ENCODE measurements at regions not wholly inside any gene's neighbourhood (a gene's known extent, or its start where the extent isn't known, plus 50 kb on each side); places are given as distances from the start of the nearest gene placed in this dataset.

DNA sequence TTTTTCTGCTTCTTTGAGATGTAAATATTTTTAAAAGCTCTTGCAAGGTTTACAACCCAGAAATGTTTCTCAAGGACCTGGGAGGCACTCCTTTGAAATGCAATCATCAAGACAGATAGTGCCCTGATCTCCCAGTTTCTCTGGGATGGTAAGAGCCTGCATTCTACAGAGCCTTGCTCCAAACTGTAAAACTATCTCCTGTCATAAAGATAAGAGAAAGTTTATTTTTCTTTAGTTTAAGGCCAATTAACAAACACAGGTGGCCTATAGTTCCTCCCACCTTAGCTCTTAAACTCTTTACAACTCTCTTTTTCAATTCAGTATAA, 1231.1 kb upstream of the NUDT12 start:
- TF ChIP-seq, protein P1, sequence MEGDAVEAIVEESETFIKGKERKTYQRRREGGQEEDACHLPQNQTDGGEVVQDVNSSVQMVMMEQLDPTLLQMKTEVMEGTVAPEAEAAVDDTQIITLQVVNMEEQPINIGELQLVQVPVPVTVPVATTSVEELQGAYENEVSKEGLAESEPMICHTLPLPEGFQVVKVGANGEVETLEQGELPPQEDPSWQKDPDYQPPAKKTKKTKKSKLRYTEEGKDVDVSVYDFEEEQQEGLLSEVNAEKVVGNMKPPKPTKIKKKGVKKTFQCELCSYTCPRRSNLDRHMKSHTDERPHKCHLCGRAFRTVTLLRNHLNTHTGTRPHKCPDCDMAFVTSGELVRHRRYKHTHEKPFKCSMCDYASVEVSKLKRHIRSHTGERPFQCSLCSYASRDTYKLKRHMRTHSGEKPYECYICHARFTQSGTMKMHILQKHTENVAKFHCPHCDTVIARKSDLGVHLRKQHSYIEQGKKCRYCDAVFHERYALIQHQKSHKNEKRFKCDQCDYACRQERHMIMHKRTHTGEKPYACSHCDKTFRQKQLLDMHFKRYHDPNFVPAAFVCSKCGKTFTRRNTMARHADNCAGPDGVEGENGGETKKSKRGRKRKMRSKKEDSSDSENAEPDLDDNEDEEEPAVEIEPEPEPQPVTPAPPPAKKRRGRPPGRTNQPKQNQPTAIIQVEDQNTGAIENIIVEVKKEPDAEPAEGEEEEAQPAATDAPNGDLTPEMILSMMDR (IDR thresholded peaks at IDR 0.05): no peak
- no peaks in the 10 kb centered on the region for H3K4me1 ChIP-seq
- no peaks in the 10 kb centered on the region for H3K9me3 ChIP-seq
- H3K27me3 ChIP-seq: no peaks in the 10 kb centered on the region
- DNase-seq (ENCODE audit: low spot score): no peak
- no peaks in the 10 kb centered on the region for H3K36me3 ChIP-seq
- no peak overlapping the region for H3K27ac ChIP-seq
- no peak overlapping the region for H3K4me3 ChIP-seq

DNA sequence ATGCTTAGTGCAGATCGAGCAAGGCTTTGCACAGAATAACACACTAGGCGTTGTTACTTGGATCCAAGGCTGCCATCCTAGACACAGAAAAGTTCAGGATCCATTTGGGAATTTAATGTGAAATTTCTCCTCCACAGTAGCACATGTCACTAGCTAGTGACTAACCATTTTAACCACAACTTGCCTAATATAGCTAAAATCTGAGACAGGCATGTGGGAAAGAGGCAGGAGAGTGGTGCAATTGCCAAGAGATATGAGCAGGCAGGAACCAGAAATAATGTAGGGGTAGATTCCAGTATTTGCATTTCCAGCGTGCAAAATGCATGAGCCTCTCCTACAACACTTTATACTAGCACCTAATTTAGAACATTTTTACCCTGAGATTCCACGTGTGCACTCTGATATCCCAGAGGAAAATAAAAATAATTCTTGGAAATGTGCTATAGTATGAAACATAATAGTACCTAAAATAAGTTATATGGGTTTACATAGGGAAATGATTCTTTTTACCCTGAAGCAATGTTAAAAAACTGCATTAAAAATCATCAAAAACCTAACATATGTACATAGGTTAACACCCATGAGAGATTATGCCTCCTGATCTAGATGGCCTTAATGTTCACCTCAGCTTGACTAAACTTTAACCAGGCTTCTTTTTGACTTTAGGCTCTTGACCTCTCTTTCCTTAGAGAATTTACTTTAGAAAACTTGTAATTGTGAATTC, 1230.6 kb upstream of the NUDT12 start:
- no peak for DNase-seq (ENCODE audit: low spot score)

DNA sequence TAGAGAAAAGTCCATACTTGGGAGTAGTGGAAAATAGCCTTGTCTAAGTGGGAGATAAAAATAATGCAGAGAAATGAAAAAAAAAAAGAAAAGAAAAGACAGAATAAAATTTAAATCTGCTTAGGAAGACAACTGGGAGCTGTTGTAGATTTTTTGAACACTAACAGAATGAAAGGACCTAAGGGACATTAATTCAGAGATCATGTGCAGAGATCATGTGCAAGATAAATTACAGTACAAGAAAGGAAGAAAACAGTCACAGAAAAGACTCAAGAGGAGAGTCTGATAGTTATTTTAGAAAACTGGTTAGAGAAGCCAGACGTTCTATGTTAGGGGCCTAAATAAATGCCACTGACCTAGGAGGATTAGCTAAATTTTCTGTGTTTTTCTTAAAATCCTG, 1226.8 kb upstream of the NUDT12 start:
- TF ChIP-seq, protein P1 (IDR thresholded peaks at IDR 0.05): no peak
- Histone ChIP-seq H3K4me1 (no peaks in the 10 kb centered on the region), H3K4me3 (no peak overlapping the region), H3K27ac (no peak overlapping the region), H3K36me3 (no peaks in the 10 kb centered on the region), H3K9me3 (peaks cover 0 to 7% of the 10 kb centered on the region in 2 donors), H3K27me3 (no peaks in the 10 kb centered on the region)
- DNase-seq (ENCODE audit: low spot score): no peak

More for the DNA sequence above, 1230.6 kb upstream of the NUDT12 start:
- TF ChIP-seq, protein P1 (IDR thresholded peaks at IDR 0.05): no peak
- H3K4me3 ChIP-seq: no peak overlapping the region
- H3K27ac ChIP-seq: no peak overlapping the region
- H3K4me1 ChIP-seq: no peaks in the 10 kb centered on the region
- no peaks in the 10 kb centered on the region for H3K9me3 ChIP-seq
- H3K27me3 ChIP-seq: no peaks in the 10 kb centered on the region
- no peaks in the 10 kb centered on the region for H3K36me3 ChIP-seq

DNA sequence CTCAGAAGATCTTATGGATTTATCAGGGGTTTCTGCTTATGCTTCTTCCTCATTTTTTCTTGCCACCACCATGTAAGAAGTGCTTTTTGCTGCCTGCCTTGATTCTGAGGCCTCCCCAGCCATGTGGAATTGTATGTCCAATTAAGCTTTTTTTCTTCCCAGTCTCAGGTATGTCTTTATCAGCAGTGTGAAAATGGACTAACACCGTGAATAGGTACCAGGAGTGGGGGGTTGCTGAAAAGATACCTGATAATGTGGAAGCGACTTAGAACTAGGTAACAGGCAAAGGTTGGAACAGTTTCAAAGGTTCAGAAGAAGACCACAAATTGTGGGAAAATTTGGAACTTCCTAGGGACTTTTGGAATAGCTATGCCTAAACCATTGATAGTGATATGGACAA, 1222.5 kb upstream of the NUDT12 start:
- no peak for DNase-seq (ENCODE audit: low spot score)
- H3K4me1 ChIP-seq: no peaks in the 10 kb centered on the region
- no peaks in the 10 kb centered on the region for H3K36me3 ChIP-seq
- peaks cover 0 to 7% of the 10 kb centered on the region in 2 donors for H3K9me3 ChIP-seq
- no peak overlapping the region for H3K4me3 ChIP-seq
- no peak overlapping the region for H3K27ac ChIP-seq
- H3K27me3 ChIP-seq: peaks cover 0 to 4% of the 10 kb centered on the region in 2 donors
- TF ChIP-seq, protein P1 (IDR thresholded peaks at IDR 0.05): no peak

DNA sequence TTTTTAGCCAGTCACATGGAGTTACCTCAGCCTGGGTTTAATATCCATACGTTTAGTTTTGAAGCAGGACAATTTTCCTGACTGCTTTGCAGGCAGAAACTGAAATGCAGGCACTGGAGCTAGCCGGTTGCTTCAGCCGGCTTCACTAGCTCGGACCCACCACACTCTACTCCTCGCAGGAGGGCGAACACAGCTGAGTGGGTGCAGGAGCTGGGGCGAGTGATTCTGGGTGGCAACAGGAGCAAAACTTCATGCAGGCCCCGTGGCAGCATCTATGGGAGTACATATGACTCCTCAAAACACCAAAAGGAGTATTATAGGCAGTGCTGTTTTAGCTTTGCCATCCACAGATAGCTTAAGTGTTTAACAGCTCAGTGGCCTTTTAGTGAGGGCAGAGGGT, 1211.8 kb upstream of the NUDT12 start:
- TF ChIP-seq, protein P1 (IDR thresholded peaks at IDR 0.05): no peak
- H3K27ac ChIP-seq: no peak overlapping the region
- no peak for DNase-seq (ENCODE audit: low spot score)

DNA sequence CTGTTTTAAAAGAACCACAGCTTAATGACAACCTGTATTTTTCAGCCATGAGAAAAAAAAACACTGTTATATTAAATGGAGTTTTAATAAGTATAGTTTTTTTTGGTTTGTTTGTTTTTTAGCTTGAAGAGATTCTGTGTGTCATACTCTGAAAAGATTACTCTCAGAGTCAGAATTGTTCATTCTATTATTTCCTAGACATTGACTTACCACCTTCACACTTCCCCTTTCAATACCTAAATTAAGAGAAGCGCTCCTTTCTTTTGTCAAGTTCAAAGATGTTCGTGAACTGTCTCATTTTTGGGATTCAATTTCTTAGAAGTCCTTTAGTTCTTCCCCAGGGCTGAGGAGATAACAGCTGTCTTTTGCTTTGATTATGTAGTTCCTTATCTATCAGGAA, 1201.6 kb upstream of the NUDT12 start:
- Histone ChIP-seq H3K36me3 (no peaks in the 10 kb centered on the region), H3K9me3 (no peaks in the 10 kb centered on the region), H3K4me1 (no peaks in the 10 kb centered on the region), H3K4me3 (no peak overlapping the region), H3K27me3 (no peaks in the 10 kb centered on the region), H3K27ac (no peak overlapping the region)
- no peak for DNase-seq (ENCODE audit: low spot score)
- TF ChIP-seq, protein P1 (IDR thresholded peaks at IDR 0.05): no peak

More for the DNA sequence above, 1211.8 kb upstream of the NUDT12 start:
- Histone ChIP-seq H3K4me1 (no peaks in the 10 kb centered on the region), H3K9me3 (no peaks in the 10 kb centered on the region), H3K36me3 (no peaks in the 10 kb centered on the region), H3K27me3 (no peaks in the 10 kb centered on the region), H3K4me3 (no peak overlapping the region)
